HG03066 (cell line): ENCODE measurements at regions not wholly inside any gene's neighbourhood (a gene's known extent, or its start where the extent isn't known, plus 50 kb on each side); places are given as distances from the start of the nearest gene placed in this dataset.
"Not testable (repeated sequence)": the region's sequence is repeated elsewhere in the genome, so short reads cannot be mapped to it uniquely, and the experiment has no call there.

Source experiments
- ATAC-seq: cut with Tn5 transposase; IDR thresholded peaks from one replicate; pipeline ENCODE4 v1.9.1; 2021; ENCODE audit warnings: low read depth; ENCODE audit not compliant: unreplicated experiment

DNA sequence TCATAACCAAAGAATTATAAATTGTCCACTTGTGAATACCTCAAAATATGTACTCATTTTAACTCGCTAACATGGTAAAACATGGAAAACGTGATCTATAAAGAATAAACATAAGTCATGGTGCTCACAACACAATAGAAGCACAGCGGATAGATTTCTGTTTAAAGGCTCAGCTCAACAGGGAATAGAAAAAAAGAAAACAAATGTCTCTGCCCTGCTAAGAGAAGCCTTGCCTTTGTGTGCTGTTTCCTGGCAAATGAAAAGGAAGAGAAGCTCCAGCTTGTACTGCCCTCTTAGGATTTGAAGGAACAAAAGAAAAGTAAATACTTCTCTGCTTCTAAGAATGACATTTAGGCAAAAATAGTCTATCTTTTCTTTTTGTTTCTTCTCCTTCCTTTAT is 121.0 kb upstream of the KRR1 start:
- ATAC-seq, result no peak

DNA sequence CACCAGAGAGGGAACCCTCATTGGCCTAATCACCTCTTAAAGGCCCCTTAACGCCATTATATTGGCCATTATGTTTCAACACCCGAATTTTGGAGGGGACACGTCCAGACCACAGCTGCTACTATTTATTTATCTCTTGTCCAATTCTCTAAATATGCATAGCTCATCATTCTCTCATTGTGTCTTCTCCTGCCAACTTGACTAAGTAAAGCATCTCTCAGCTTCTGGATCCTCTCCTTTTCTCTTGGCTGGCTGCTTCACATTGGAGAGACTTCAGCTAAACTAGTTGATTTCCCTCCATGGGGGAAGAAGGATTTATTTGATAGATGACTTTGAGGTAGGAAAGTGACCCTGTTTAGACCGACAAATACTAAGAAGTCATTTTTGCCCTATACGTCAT is 120.4 kb upstream of the KRR1 start:
- ATAC-seq, result no peak

DNA sequence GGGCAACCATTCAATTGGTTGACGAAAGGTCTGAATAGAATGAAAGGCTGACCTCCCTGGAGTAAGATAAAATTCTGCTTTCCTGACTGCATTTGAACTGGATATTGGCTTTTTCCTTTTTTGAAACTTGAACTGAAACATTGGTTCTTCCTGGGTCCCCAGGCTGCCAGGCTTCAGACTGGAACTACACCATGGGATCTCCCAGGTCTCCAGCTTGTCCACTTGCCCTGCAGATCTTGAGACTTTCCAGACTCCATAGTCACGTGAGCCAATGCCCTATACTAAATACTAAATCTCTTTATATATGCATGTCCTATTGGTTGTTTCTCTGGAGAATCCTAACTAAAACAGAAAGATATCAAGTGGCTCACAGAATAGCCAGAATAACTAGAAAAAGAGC is 118.7 kb upstream of the KRR1 start:
- ATAC-seq, result no peak

DNA sequence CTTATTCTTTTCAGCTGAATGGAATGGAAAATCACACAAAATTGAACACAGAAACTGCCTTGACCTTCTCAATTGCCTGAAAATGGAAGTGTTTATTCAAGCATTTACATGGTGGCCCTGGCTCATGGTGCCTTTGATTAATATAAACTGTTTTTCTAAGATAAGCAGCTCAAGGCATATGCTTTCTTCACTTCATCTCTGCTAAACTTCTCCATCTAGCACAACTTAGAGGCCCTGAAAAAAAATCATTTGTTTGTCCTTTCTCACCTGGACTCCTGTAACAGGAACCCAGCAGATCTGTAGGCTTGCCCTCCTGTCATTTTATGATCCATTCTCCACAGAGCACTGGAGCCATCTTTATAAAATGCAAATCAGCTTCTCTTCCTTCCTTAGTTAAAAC is 117.5 kb upstream of the KRR1 start:
- no peak for ATAC-seq

DNA sequence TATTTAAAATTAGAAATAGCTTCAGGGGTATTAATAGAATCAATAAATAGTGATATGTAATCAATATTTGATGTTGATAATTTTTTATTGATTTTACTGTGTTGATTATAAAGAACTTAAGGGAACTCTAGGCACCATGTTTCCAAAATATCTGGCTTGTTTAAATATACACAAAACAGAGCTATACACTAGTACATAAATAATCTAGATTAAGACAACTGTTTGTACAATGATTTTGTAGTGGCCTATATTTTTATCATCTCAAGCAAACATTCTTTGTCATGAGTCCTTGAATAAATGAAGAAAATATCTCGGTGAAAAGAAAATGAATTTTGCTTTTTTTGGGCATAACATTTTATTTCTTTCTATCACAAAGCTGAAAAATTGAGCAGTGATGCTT is 117.1 kb upstream of the KRR1 start:
- no peak for ATAC-seq

DNA sequence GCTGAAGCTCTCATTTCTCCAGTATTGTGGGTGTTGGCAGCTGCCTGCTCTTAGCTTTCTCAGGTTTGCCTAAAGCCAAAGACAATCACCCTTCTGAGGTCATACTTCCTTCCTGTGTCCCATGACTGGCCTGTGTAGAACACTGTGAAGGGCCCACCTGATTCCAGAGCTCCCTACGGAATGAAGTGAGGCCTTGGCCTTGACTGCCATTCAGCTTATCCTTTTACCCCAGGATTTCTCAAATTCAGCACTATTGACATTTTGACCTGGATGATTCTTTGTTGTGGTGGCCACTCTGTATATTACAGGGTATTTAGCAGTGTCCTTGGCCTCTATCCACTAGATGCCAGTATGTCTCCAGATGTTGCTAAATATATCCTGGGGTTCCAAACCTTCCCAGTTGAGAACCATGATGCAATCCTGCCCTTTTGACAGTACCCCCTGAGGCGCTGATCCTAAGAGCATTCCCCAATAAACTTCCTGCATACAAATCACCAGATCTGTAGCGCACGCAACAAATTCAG is 112.3 kb upstream of the KRR1 start:
- no peak for ATAC-seq

DNA sequence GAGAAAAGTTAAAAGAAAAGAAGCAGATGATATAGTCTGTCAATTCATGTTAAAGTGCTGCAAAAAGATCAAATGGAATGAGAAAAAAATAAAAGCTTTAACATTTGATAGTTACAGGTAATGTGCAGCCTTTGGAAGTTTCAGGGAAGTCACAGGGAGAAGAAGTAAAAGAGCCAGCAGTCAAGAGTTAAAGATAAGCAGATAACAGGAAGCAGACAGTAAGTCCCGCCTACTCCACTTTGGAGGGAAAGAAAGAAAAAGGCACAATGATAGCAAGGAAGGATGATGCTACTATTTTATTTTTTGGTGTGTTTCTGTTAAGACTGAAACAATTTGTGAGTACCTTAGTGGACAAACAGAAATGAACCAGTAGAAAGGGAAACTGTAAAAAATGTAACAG is 111.1 kb upstream of the KRR1 start:
- no peak for ATAC-seq

DNA sequence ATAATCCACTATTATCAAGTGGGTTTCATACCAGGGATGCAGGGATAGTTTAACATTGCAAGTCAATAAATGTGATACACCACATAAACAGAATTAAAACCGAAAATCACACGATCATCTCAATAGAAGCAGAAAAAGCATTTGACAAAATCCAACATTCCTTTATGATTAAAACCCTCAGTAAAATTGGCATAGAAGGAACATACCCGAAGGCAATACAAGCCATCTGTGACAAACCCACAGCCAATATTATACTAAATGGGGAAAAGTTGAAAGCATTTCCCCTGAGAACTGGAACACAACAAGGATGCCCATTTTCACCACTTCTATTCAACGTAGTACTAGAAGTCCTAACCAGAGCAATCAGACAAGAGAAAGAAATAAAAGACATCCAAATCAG is 103.0 kb upstream of the KRR1 start:
- ATAC-seq, result not testable (repeated sequence)

DNA sequence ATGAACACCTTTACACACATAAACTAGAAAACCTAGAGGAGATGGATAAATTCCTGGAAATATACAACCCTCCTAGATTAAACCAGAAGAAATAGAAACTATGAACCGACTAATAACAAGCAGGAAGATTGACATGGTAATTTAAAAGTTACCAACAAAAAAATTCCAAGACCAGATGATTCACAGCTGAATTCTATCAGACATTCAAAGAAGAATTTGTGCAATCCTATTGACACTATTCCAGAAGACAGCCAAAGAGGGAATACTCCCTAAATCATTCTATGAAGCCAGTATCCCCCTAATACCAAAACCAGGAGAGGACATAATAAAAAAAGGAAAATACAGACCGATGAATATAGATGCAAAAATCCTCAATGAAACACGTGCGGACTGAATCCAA is 102.6 kb upstream of the KRR1 start:
- ATAC-seq, result no peak

DNA sequence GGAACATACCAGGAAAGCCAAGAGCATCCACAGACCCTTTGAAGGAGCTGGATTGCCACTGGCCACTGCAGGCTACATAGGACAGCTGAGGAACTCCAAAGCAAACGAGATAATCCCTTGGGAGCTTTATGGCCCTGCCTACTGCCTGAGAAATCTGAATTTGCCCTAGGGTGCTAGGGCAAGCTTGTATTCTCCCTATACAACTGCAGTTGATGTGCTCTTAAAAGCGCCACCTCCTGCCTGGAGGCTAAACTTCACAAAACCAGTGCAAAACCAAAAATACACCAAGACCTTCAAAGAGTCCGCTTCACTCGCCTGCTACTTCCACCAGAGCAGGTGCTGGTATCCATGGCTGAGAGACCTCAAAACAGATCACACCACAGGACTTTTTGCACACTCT is 99.6 kb upstream of the KRR1 start:
- no peak for ATAC-seq

DNA sequence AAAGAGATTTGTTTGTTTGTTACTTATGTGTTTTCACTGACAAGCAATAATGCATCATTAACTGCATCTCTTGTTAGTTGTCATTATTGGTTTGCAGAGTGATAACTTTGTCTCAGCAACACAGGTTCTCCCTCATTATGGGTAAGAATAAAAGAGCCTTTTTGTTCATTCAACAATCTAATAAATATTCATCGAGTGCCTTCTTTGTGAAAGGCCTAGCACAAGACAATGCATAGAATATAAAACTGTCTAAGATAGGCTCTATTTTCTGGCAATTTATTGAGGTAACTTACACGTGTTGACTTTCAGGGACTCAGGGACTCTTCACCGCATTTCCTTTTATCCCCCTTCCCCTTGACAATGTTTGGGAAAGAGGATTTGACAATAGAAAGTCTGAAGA is 95.5 kb upstream of the KRR1 start:
- no peak for ATAC-seq

DNA sequence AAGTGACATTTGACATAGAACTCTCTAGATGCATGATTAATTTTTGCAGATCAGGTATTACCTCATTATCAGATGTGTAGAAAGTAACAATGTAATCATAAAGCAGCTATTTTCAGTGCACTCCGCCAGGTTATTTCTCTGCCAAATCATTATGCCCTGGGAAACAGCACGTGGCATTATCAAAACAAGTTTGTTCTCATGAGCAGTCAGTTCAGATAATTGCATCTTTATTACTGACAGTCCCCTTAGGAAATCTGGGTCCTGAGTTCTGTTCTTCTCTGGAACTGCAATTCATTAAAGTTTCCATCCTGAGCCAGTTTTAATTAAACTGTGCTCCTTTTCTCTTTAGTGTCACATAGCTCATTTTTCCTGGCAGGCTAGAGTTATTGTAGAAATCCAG is 94.7 kb upstream of the KRR1 start:
- ATAC-seq, result no peak

DNA sequence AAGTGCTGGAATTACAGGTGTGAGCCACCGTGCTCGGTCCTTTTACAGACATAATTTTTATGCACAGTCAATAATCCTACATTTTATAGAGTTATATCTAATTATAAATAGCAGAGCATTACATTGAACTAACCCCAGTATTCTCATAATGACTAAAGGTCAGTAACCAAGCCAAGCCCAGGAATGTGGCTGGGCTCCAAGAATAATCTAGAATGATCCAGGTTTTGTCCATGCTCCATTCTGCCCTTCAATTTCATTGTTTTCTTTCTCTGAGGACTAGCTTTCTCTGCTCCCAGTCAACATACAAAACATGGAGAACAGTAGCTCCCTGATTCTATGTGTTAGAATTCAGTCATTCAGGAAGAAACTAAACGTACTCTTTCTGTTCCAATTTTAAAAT is 92.1 kb upstream of the KRR1 start:
- no peak for ATAC-seq

DNA sequence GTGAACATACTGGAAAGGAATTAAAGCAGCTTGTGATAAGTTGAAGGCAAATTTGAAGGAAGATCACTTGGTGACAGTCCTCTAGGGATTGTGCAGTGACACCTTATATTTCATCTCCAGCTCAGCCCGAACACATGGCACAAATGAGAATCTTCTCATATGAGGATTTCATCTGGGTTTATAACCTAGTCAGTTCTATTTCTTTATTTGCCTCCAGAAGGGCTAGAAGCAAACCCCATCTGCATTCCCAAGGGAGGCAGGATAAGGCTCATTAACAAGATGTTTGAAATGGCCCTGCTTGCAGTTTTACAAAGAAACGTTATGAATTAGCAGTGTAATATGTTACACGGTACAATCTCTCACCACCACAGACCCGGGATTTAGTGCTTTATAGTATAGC is 90.7 kb upstream of the KRR1 start:
- no peak for ATAC-seq

DNA sequence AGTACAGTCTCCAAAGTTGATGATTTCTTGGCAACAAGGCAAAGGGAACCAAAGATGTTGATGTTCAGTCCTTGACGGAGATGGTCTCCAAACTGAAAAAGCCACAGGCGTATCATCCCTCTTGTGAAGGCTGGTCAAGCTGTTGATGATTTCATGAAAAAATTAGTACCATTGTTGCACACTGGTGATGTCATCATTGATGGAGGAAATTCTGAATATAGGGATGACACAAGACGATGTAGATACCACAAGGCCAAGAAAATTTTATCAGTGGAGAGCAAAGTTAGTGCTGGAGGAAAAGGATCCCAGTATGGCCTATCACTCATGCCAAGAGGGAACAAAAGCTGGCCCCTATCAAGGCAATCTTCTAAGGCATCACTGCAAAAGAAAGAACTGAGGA is 88.7 kb upstream of the KRR1 start:
- ATAC-seq, result no peak

DNA sequence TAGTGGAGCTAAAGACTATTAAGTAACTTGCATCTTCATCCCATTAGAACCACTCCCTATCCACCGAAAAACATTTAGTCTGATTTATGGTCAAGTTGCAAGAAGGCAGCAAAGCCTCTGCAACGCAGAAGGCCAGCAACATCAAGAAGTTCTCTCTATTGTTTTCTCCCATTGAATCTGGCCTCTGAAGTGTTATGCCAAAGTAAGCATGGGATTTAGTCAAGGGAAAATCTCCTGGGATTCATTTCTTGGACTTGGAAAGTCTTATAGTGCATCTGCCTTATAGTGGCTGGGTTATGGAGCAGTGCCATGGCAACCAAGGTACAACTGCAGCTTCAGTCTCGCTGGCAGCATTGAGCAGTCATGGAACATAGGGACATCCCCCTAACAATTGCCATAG is 87.7 kb upstream of the KRR1 start:
- ATAC-seq, result no peak

DNA sequence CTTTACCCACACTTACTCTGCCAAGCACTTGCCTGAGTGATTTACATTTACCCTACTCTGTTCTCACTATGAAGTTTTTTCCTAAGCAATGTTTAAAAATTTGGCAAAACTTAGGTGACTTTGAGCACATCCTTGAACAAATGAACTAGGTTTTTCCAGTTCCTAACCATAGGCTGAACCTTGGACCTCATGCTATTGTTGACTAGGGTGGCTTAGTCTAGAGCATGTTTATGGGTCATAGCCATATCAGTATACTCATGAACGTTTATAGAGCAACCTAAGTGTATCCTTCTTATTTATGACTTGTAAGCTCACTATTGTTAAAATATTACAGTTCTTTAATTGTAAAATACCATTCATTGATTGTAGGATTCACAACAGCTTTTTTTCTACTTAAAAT is 85.0 kb upstream of the KRR1 start:
- ATAC-seq, result no peak

DNA sequence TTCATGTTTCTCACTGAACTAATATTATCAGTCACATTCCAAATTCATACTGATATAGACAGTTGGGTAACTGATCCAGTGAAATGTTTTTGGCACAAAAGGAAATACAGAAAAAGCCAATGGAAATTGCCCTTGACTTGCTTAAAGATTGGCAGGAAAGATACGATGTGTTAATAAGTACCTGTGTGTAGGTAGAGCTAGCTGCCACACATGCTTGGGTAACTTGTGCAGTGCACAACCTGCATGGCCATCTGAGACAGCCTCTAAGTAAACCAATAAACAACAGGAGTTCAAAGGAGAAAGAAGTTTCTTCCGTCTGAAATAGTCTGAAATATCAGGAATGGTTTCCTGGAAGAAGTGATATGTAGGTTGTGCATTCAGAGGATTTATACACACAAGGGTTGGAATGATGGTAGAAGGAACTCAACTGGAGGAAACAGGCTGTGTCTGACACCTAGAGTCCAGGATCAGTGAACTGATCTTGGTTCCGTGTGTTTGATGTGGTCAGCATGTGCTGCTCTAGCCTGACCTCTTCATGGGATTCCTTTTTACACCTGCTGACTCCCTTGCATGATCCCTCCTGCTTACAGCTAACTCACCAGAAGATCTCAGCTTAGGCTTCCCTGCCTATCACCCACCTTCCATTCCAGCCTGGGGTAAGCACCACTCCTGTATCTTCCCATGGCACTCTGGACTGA is 81.4 kb upstream of the KRR1 start:
- no peak for ATAC-seq

DNA sequence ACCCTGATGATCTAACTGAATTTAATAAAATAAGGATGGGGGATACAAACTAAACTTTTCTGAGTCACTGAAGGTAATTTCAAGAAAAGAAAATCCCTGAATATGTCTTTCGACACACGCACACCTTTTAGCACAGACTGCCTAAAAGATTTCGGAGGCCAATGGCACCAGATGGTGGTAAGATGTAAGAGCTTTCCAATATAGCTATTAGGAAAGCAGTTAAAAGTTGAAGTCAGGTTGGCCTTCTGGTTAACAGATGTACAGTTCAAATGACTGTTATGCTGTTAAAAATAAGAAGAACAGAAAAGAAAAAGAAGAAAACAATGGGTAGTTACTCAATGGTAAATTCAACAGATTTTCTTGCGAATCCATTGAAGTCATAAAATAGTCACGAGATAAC is 80.7 kb upstream of the KRR1 start:
- ATAC-seq, result no peak

DNA sequence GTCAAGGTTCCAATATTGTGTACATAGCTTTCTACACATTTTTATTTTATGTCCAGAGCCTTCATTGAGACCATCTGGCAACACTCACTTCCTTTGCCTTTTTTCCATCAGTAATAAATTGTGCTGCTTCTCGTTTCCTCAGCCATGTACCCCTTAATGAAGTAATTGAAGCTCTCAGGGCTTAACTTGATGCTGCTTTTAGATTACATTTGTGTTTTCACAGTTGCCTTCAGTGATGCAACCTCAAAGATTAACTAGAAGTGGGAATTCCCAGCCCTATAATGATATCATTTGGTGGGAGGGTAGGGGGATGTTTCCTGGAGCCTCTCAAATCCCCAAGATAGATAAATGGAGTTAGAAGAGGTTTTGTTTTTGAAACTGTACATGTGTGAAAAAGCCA is 80.2 kb upstream of the KRR1 start:
- ATAC-seq, result no peak

DNA sequence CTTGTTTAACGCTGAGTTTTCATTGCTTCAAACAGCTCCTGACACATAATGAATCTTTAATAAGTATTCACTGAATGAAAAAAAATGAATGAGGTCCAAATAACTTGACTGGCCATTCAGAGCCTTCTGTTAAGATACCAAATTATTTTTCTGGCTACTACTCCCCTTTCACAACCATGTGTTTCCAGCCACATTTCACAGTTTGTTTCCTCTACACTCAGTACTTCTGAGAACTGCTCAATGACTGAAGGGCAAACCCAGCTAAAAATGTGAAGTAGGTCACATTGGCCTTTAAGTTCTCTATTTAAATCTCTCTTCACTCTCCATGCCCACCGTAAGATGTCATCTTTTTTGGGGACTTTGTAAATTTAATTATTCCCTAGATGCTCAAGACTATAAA is 78.4 kb upstream of the KRR1 start:
- ATAC-seq, result no peak

DNA sequence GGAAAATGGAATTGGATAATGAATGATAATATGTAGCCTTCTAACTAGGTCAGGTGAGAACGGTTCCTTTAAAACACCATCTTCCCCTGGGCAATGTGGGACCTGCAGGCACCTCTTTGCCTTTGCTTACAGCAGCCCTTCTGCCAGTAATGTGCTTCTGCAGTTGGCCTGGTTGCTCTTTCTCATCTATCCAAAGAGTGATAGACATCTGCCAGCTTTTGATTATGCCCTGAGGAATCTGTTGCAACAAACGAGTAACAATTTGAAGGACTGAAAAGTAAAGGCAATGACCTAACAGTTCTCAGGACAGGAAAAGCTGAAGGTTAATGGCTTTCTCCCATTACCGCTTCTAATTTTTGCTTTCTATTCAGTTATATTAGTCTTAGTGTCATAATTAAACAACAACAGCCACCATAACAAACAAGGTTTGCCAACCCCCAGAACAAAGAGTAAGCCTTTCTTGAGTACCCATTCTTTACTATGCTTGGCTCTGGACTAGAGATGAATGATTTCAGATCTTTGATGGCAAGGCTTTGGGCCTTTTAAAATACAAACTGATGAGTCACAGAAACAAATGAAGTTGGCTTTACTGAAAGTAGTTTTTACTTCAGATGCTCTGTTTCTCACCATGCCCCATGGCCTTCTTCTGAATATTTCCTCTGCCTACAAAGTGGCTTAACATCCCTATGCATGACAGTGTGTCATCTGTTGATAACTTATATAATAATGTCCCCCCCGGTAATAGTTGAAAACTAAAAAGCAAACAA is 76.1 kb upstream of the KRR1 start:
- ATAC-seq, result no peak
